LNCAP (cell line): ENCODE measurements at regions not wholly inside any gene's neighbourhood (a gene's known extent, or its start where the extent isn't known, plus 50 kb on each side); places are given as distances from the start of the nearest gene placed in this dataset.

Experiments
- TF ChIP-seq, protein P1 (sequence below): fragments of 450-650 bp; IDR thresholded peaks from 2 replicates; pipeline ENCODE4 v1.5.1; 2017; ENCODE audit warnings: mild to moderate bottlenecking

- TF ChIP-seq, protein P1, sequence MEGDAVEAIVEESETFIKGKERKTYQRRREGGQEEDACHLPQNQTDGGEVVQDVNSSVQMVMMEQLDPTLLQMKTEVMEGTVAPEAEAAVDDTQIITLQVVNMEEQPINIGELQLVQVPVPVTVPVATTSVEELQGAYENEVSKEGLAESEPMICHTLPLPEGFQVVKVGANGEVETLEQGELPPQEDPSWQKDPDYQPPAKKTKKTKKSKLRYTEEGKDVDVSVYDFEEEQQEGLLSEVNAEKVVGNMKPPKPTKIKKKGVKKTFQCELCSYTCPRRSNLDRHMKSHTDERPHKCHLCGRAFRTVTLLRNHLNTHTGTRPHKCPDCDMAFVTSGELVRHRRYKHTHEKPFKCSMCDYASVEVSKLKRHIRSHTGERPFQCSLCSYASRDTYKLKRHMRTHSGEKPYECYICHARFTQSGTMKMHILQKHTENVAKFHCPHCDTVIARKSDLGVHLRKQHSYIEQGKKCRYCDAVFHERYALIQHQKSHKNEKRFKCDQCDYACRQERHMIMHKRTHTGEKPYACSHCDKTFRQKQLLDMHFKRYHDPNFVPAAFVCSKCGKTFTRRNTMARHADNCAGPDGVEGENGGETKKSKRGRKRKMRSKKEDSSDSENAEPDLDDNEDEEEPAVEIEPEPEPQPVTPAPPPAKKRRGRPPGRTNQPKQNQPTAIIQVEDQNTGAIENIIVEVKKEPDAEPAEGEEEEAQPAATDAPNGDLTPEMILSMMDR: no peak
Observed at GRCh38 chr2:88269836-88270235, 99.7 kb downstream of the THNSL2 start.

DNA sequence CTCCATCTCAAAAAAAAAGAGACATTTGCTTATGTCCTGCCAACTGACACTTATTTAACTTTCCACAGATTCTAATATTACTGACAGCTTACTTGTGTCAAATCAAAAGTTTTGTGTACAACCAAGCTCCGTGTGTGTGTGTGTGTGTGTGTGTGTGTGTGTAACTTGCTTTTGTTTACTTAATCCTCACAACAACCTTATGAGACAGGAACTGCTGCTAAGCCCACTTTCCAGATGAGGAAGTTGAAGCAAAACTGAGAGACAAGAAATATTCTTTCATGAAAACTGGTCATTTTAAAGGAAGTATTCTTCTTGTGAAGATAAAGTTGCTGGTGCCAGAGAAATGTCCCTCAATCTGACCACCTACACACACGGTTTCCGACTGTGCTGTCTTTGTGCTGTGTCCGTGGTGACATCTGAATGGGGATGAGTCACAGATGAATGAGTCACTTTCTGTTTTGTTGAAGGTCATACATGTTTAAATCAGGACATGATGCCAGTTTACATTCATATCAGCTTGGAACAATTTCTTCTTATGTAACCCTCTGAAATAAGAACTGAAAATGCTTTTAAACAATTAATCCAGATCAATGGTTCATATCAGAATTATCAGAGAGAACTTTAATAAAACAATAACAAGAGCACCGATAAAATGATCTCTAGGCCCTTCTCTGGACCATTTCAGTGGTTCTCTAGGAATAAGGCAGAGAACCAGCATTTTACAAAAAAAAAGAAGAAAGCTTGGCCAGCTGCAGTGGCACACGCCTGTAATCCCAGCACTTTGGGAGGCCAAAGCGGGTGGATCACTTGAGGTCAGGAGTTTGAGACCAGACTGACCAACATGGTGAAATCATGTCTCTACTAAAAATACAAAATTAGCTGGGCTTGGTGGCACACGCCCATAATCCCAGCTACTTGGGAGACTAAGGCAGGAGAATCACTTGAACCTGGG is 95.5 kb downstream of the THNSL2 start:
- TF ChIP-seq, protein P1: no peak

DNA sequence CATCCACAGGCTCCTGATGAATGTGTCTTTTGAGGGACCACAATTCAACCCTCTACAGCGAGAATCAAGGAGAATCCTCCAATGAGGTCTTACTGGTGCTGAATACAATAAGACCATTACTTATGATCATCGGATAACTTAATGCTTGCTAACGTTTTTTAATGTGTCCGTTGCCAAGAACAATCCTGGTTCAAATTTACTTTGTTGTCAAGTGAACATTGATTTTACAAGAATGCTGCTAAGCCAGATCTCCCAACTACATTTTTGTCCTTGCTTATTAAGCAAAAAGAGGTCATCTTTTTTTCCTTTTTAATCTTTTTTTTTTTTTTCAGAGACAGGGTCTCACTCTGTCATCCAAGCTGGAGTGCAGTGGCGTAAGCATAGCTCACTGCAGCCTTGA is 93.7 kb downstream of the THNSL2 start:
- TF ChIP-seq, protein P1: no peak

- TF ChIP-seq, protein P1: no peak
Observed at GRCh38 chr2:88261725-88262124, 91.6 kb downstream of the THNSL2 start.

GRCh38 chr2:88258208-88258607 is 88.1 kb downstream of the THNSL2 start:
- TF ChIP-seq, protein P1: no peak

- TF ChIP-seq, protein P1: no peak
Observed at GRCh38 chr2:88254437-88255091, 84.4 kb downstream of the THNSL2 start.

DNA sequence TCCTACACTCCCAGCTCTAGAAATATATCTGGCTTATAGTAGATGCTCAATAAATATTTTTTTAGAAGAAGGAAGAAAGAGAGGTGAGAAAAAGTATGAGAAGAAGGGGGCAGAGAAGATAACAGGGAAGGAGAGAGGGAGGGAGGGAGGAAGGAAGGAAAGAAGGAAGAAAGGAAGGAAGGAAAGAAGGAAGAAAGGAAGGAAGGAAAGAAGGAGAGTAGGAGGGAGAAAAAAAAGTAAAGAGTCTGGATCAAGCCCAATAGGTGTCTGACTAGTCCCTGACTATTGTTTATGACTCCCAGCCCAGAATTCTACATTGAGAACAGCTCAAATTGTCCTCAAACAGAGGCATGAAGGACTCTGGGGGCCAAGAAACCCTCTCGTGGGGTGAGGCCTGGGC is 83.9 kb downstream of the THNSL2 start:
- TF ChIP-seq, protein P1: no peak
